ENCODE measurements at regions not wholly inside any gene's neighbourhood (a gene's known extent, or its start where the extent isn't known, plus 50 kb on each side); places are given as distances from the start of the nearest gene placed in this dataset.

- no peak for TF ChIP-seq CTCF (IDR thresholded peaks at IDR 0.05)
- no peak overlapping the region for H3K27ac Mint-ChIP-seq (ENCODE audit: unreplicated experiment)
- no peaks in the 10 kb centered on the region for H3K4me1 Mint-ChIP-seq (ENCODE audit: low read depth)
- no peak overlapping the region for H3K4me3 Mint-ChIP-seq (ENCODE audit: unreplicated experiment)
- no peaks in the 10 kb centered on the region for H3K9me3 Mint-ChIP-seq (ENCODE audit: low read depth)
- no peaks in the 10 kb centered on the region for H3K36me3 Mint-ChIP-seq (ENCODE audit: low read depth)
- peaks cover 5% of the 10 kb centered on the region for H3K27me3 Mint-ChIP-seq (ENCODE audit: low read depth)
- no peak for DNase-seq (ENCODE audit: low spot score)
Measured at GRCh38 chr1:213858581-213858980, 129.2 kb upstream of the PROX1 start.

DNA sequence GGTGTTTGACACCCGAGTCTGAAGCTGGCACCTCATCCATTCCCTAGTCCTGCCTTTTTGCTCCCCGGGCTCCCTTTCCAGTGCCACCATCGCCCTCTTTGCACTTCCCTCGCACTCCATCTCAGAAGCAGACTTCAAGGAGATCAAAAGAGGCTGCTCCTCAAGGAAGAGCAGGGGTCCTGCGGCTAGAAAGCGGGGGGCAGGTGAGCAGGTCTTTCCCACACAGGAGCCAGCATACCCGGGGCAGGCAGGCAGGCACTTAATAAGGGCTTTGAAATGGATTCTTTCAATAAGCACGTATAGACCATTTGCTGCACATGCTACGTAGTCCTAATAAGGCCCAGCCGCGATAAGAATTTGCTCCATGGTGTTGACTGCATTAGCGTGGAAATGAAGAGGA lies 125.9 kb upstream of the PROX1 start:
- H3K4me1 Mint-ChIP-seq (ENCODE audit: low read depth), result no peaks in the 10 kb centered on the region
- H3K27me3 Mint-ChIP-seq (ENCODE audit: low read depth), result no peaks in the 10 kb centered on the region
- no peaks in the 10 kb centered on the region for H3K9me3 Mint-ChIP-seq (ENCODE audit: low read depth)
- H3K4me3 Mint-ChIP-seq (ENCODE audit: unreplicated experiment), result no peak overlapping the region
- DNase-seq (ENCODE audit: low spot score), result no peak
- H3K36me3 Mint-ChIP-seq (ENCODE audit: low read depth), result no peaks in the 10 kb centered on the region
- TF ChIP-seq CTCF (IDR thresholded peaks at IDR 0.05), result no peak
- H3K27ac Mint-ChIP-seq (ENCODE audit: unreplicated experiment), result no peak overlapping the region

DNA sequence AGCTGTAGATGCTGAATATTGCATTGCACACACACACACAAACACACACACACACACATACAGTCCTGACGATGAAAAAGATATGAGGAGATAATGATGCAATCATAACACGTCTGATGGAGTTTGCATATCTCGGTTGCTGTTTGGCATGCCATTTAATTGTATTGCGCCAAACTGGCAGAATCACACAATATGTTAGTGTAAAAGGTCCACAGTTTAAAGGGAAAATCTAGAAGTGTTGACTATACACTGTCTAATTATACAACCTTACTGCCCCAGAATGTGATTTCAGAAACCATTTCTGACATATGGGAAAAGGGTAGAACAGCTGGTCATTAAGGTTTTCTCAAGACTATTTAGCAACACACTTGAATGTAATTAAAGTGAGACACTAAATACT lies 123.7 kb upstream of the PROX1 start:
- H3K9me3 Mint-ChIP-seq (ENCODE audit: low read depth), result no peaks in the 10 kb centered on the region
- H3K27me3 Mint-ChIP-seq (ENCODE audit: low read depth), result no peaks in the 10 kb centered on the region
- no peak for TF ChIP-seq CTCF (IDR thresholded peaks at IDR 0.05)
- H3K36me3 Mint-ChIP-seq (ENCODE audit: low read depth), result no peaks in the 10 kb centered on the region
- H3K4me3 Mint-ChIP-seq (ENCODE audit: unreplicated experiment), result no peak overlapping the region
- H3K27ac Mint-ChIP-seq (ENCODE audit: unreplicated experiment), result no peak overlapping the region
- H3K4me1 Mint-ChIP-seq (ENCODE audit: low read depth), result no peaks in the 10 kb centered on the region
- no peak for DNase-seq (ENCODE audit: low spot score)

GRCh38 chr1:213868482-213868881 lies 119.3 kb upstream of the PROX1 start:
- Mint-ChIP-seq H3K27me3 (ENCODE audit: low read depth) (no peaks in the 10 kb centered on the region), H3K4me3 (ENCODE audit: unreplicated experiment) (no peak overlapping the region), H3K27ac (ENCODE audit: unreplicated experiment) (no peak overlapping the region), H3K9me3 (ENCODE audit: low read depth) (no peaks in the 10 kb centered on the region), H3K36me3 (ENCODE audit: low read depth) (no peaks in the 10 kb centered on the region), H3K4me1 (ENCODE audit: low read depth) (no peaks in the 10 kb centered on the region)
- no peak for DNase-seq (ENCODE audit: low spot score)
- no peak for TF ChIP-seq CTCF (IDR thresholded peaks at IDR 0.05)

DNA sequence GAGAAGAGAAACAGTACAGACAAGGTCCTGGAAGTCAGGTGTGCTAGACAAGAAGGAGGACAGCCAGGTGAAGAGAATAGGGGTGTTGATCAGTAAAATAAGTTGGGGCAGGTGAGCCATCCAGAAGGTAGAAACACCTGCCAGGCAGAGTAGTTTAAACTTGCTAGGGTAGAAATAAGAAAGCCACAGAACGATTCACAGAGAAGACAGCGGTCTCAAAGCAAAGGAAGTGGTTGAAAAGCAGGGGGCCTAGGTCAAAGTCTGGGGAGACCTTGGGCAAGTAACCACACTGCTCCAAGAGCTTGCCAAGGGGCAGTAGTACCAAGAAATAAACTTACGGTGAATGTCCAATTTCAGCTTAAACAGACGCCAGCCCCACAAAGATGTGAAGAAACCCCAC lies 116.6 kb upstream of the PROX1 start:
- Mint-ChIP-seq H3K27ac (ENCODE audit: unreplicated experiment) (no peak overlapping the region), H3K36me3 (ENCODE audit: low read depth) (no peaks in the 10 kb centered on the region), H3K4me3 (ENCODE audit: unreplicated experiment) (no peak overlapping the region), H3K27me3 (ENCODE audit: low read depth) (no peaks in the 10 kb centered on the region), H3K4me1 (ENCODE audit: low read depth) (no peaks in the 10 kb centered on the region), H3K9me3 (ENCODE audit: low read depth) (no peaks in the 10 kb centered on the region)
- DNase-seq (ENCODE audit: low spot score), result no peak
- TF ChIP-seq CTCF (IDR thresholded peaks at IDR 0.05), result no peak
